Astrocyte of the spinal cord (primary cell): ENCODE measurements at regions not wholly inside any gene's neighbourhood (a gene's known extent, or its start where the extent isn't known, plus 50 kb on each side); places are given as distances from the start of the nearest gene placed in this dataset.
A peak's percentile ranks its signal among the peaks of the same experiment; 100 is the strongest.

Experiments used
- DNase-seq: peaks from one replicate; pipeline ENCODE4 v3.0.0; 2011; ENCODE audit warnings: low read depth, low spot score
- H3K4me3 ChIP-seq: 2 replicates; pipeline ENCODE4 v1.5.1; 2011; ENCODE audit warnings: low read depth, mild to moderate bottlenecking, low read length, moderate library complexity
- in situ Hi-C: cut with HindIII; loops from 2 replicates; pipeline ENCODE4 v1.10.0; 2017; ENCODE audit warnings: low sequenced_read_pairs
- TF ChIP-seq, protein P1 (sequence below): IDR thresholded peaks from 2 replicates; pipeline ENCODE4 v1.5.1; 2012; ENCODE audit warnings: low read depth, mild to moderate bottlenecking, low read length, inconsistent platforms

DNA sequence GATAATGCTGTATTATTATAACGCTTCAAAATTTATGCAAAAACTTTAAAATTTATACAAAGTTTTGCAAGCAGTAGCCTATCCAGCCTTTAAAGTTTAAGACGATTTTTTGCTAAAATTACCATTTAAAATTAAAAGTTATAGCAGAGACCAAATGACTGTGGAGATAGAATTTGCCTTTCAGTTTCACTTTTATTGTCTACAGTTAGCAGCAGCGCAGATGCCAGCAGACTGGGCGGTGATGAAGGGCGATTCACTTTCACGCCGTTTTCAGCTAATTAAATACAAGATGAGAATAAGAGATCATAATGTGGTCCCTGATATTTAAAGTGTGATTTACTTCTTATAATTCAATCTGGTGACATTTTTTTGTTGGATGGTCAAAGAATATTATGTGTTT, 1381.5 kb upstream of the ADGRL3 start:
- peak; percentile 48 for DNase-seq
- H3K4me3 ChIP-seq, result peak overlapping the region; percentile 37
- in situ Hi-C loops, result no loop called here
- TF ChIP-seq, protein P1, sequence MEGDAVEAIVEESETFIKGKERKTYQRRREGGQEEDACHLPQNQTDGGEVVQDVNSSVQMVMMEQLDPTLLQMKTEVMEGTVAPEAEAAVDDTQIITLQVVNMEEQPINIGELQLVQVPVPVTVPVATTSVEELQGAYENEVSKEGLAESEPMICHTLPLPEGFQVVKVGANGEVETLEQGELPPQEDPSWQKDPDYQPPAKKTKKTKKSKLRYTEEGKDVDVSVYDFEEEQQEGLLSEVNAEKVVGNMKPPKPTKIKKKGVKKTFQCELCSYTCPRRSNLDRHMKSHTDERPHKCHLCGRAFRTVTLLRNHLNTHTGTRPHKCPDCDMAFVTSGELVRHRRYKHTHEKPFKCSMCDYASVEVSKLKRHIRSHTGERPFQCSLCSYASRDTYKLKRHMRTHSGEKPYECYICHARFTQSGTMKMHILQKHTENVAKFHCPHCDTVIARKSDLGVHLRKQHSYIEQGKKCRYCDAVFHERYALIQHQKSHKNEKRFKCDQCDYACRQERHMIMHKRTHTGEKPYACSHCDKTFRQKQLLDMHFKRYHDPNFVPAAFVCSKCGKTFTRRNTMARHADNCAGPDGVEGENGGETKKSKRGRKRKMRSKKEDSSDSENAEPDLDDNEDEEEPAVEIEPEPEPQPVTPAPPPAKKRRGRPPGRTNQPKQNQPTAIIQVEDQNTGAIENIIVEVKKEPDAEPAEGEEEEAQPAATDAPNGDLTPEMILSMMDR, result no peak

DNA sequence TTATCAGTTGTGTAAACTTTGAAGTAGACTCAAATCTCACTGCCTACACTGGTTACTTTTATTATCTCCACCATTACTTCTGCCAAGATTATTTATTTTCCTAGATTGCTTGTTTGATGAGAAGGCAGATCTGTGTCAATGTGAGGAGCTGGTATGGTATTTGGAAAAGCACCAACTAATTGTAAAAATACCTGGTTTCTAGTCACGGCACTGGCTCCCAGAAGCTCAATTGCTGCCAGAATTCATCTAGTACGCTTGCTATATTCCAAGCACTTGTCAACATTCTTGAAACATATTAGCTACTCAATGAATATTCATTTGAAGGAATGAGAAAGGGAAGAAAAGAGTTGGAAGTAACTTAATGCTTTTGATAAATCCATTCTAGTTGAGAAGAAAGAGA, 1376.8 kb upstream of the ADGRL3 start:
- in situ Hi-C loops, result no loop called here
- H3K4me3 ChIP-seq, result no peak overlapping the region
- TF ChIP-seq, protein P1, result no peak
- DNase-seq, result no peak

DNA sequence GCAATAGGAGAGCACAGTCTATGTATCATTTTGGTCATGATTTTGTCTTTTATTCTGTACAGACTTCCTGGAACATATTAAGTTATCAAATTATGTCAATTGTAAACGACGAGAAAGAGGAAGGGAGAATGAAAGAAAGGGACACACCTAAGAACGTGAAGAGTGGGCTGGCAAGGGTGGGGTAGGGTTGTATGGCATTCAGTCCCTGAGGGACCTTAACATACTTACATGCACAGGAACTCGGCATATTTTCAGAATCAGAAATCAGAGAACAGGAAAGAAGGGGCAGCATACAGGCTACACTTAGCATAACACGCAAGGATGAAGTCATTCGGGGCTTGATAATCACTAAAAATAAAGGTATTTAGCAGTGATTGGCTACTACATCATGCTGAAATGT, 1375.0 kb upstream of the ADGRL3 start:
- H3K4me3 ChIP-seq, result no peak overlapping the region
- in situ Hi-C loops, result no loop called here
- TF ChIP-seq, protein P1, result no peak
- DNase-seq, result no peak

DNA sequence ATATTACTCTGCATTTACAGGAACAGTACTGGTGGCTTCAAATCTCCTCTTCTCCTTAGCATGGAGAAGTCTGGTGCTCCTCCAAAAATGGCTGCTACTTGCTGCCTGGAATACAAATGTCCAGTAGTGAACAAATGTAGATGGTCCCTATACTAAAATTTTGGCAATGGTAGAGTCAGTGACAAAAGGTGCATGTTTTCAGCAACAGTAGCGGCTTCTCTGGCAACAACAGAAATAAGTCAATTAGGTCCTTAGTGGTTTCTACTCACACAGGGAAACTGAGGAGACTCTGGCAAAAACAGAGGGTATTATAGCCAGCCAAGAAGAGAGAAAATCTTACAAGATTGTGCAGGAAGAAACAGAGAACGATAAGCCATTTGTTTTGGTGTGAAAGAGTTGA, 1368.4 kb upstream of the ADGRL3 start:
- TF ChIP-seq, protein P1, result no peak
- H3K4me3 ChIP-seq, result no peak overlapping the region
- DNase-seq, result no peak
- in situ Hi-C loops, result no loop called here

DNA sequence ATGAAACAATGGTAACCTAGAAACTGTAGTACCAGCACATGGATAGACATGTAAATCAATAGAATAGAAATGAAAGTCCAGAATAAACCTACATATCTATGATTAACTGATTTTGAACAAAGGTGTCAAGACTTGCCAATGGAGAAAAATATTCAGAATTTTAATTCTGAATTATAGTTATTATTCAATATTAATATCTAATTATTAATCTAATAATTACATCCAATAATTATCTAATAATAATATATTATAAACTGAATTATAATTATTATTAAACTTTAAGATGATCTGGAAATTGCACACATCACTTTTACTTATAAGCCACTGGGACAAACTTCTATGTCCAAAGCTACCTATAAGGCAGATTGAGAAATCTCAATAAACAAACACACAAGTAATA, 1365.2 kb upstream of the ADGRL3 start:
- TF ChIP-seq, protein P1, result no peak
- DNase-seq, result no peak
- no peak overlapping the region for H3K4me3 ChIP-seq
- in situ Hi-C loops, result no loop called here

DNA sequence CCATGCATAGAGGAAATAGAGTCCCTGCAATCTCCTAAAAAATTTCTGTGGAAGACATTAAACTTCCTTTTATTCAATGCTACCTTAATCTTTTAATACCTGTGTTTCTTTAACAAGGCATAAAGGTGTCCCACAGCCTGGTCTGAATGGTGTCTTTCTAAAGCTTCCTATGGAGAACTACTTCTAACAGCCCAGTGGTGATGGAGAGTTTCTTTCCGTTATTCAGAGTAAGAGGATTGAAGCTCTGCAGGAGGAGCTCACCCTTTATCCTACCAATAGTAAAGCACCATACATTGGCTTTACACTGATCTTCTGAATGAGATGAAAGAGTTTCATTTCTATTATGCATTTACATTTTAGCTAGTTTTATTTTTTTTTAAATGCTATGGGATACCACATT, 1362.4 kb upstream of the ADGRL3 start:
- TF ChIP-seq, protein P1, result no peak
- no peak for DNase-seq
- in situ Hi-C loops, result no loop called here
- H3K4me3 ChIP-seq, result no peak overlapping the region

DNA sequence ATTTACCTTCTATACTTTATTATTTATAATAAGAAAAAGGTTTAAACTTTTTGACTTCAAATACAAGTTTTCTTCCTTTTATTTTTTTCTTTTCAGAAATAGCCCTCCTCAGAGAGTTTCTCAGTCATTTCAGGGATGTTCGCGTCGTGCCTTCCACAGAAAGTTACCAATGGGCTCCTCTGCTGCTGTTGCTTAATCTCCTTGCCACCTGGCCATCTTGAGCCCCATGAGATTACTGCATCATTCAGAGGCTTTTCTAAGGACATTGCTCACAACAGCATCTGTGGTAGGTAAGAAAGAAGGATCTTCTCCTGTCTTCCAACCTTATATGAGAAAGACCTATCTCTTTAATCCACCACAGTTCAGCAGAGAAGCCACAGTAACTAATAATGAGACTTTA, 1361.9 kb upstream of the ADGRL3 start:
- DNase-seq, result no peak
- TF ChIP-seq, protein P1, result no peak
- H3K4me3 ChIP-seq, result no peak overlapping the region
- in situ Hi-C loops, result no loop called here
